ENCODE measurements at regions not wholly inside any gene's neighbourhood (a gene's known extent, or its start where the extent isn't known, plus 50 kb on each side); places are given as distances from the start of the nearest gene placed in this dataset.

- TF ChIP-seq CTCF (conservative IDR thresholded peaks at IDR 0.05; ENCODE audit: low read length) (no peak), EZH2phosphoT487 (IDR thresholded peaks at IDR 0.05; ENCODE audit: borderline replicate concordance) (no peak)
Observed at GRCh38 chr19:7419153-7419552, 69.7 kb downstream of the PEX11G start.
